ENCODE measurements at regions not wholly inside any gene's neighbourhood (a gene's known extent, or its start where the extent isn't known, plus 50 kb on each side); places are given as distances from the start of the nearest gene placed in this dataset.

DNA sequence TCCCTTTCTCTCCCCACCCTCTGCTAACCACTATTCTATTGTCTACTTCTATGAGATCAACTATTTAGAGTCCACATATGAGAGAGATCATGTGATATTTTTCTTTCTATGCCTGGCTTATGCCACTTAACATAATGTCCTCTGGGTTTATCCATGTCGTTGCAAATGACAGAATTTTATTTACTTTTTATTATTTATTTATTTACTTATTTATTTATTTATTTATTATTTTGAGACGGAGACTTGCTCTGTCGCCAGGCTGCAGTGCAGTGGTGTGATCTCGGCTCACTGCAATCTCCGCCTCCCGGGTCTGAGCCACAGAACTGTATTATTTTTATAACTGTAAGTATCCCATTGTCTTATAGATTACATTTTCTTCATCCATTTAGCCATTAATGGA lies 443.4 kb upstream of the CDH19 start:
- TF ChIP-seq, protein P1, sequence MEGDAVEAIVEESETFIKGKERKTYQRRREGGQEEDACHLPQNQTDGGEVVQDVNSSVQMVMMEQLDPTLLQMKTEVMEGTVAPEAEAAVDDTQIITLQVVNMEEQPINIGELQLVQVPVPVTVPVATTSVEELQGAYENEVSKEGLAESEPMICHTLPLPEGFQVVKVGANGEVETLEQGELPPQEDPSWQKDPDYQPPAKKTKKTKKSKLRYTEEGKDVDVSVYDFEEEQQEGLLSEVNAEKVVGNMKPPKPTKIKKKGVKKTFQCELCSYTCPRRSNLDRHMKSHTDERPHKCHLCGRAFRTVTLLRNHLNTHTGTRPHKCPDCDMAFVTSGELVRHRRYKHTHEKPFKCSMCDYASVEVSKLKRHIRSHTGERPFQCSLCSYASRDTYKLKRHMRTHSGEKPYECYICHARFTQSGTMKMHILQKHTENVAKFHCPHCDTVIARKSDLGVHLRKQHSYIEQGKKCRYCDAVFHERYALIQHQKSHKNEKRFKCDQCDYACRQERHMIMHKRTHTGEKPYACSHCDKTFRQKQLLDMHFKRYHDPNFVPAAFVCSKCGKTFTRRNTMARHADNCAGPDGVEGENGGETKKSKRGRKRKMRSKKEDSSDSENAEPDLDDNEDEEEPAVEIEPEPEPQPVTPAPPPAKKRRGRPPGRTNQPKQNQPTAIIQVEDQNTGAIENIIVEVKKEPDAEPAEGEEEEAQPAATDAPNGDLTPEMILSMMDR (IDR thresholded peaks at IDR 0.05) = no peak
- no peak for TF ChIP-seq POLR2A (IDR thresholded peaks at IDR 0.05)

Data from lower leg skin (tissue), 3 donors.